ENCODE measurements at regions not wholly inside any gene's neighbourhood (a gene's known extent, or its start where the extent isn't known, plus 50 kb on each side); places are given as distances from the start of the nearest gene placed in this dataset.
"Not testable (repeated sequence)": the region's sequence is repeated elsewhere in the genome, so short reads cannot be mapped to it uniquely, and the experiment has no call there.

- no peaks in the 10 kb centered on the region for H3K9me3 ChIP-seq (ENCODE audit: low read length)
- no peaks in the 10 kb centered on the region for H3K36me3 ChIP-seq (ENCODE audit: insufficient read depth, low read length)
- H3K9ac ChIP-seq (ENCODE audit: low read length) = no peak overlapping the region
- no peak overlapping the region for H3K27ac ChIP-seq (ENCODE audit: low read depth, low read length)
- no peaks in the 10 kb centered on the region for H3K27me3 ChIP-seq (ENCODE audit: control insufficient read depth in 1 of 2, insufficient read depth in 2 of 2, low read length in 2 of 2)
- peaks cover 13% of the 10 kb centered on the region for H3K4me1 ChIP-seq (ENCODE audit: insufficient read depth, low read length)
- H3K4me3 ChIP-seq (ENCODE audit: low read depth in 1 of 2, low read length in 2 of 2) = no peak overlapping the region
These were observed 264.1 kb upstream of the MEIS1 start for GRCh38 chr2:66170744-66171330.

- Histone ChIP-seq H3K4me3 (ENCODE audit: low read depth in 1 of 2, low read length in 2 of 2) (no peak overlapping the region), H3K27me3 (ENCODE audit: control insufficient read depth in 1 of 2, insufficient read depth in 2 of 2, low read length in 2 of 2) (no peaks in the 10 kb centered on the region), H3K4me1 (ENCODE audit: insufficient read depth, low read length) (peaks cover 13% of the 10 kb centered on the region), H3K27ac (ENCODE audit: low read depth, low read length) (no peak overlapping the region), H3K9ac (ENCODE audit: low read length) (no peak overlapping the region), H3K36me3 (ENCODE audit: insufficient read depth, low read length) (no peaks in the 10 kb centered on the region), H3K9me3 (ENCODE audit: low read length) (no peaks in the 10 kb centered on the region)
These were observed 265.8 kb upstream of the MEIS1 start for GRCh38 chr2:66169076-66169475.

- no peak overlapping the region for H3K9ac ChIP-seq (ENCODE audit: low read length)
- no peak overlapping the region for H3K4me3 ChIP-seq (ENCODE audit: low read depth in 1 of 2, low read length in 2 of 2)
- no peaks in the 10 kb centered on the region for H3K9me3 ChIP-seq (ENCODE audit: low read length)
- H3K4me1 ChIP-seq (ENCODE audit: insufficient read depth, low read length) = no peaks in the 10 kb centered on the region
- no peak overlapping the region for H3K27ac ChIP-seq (ENCODE audit: low read depth, low read length)
- no peaks in the 10 kb centered on the region for H3K27me3 ChIP-seq (ENCODE audit: control insufficient read depth in 1 of 2, insufficient read depth in 2 of 2, low read length in 2 of 2)
- H3K36me3 ChIP-seq (ENCODE audit: insufficient read depth, low read length) = no peaks in the 10 kb centered on the region
These were observed 270.5 kb upstream of the MEIS1 start for GRCh38 chr2:66164470-66164869.

- no peak overlapping the region for H3K27ac ChIP-seq (ENCODE audit: low read depth, low read length)
- H3K9me3 ChIP-seq (ENCODE audit: low read length) = no peaks in the 10 kb centered on the region
- no peak overlapping the region for H3K4me3 ChIP-seq (ENCODE audit: low read depth in 1 of 2, low read length in 2 of 2)
- no peaks in the 10 kb centered on the region for H3K27me3 ChIP-seq (ENCODE audit: control insufficient read depth in 1 of 2, insufficient read depth in 2 of 2, low read length in 2 of 2)
- no peaks in the 10 kb centered on the region for H3K36me3 ChIP-seq (ENCODE audit: insufficient read depth, low read length)
- H3K9ac ChIP-seq (ENCODE audit: low read length) = no peak overlapping the region
- no peaks in the 10 kb centered on the region for H3K4me1 ChIP-seq (ENCODE audit: insufficient read depth, low read length)
These were observed 278.8 kb upstream of the MEIS1 start for GRCh38 chr2:66156171-66156570.

- Histone ChIP-seq H3K27me3 (ENCODE audit: control insufficient read depth in 1 of 2, insufficient read depth in 2 of 2, low read length in 2 of 2) (no peaks in the 10 kb centered on the region), H3K4me3 (ENCODE audit: low read depth in 1 of 2, low read length in 2 of 2) (no peak overlapping the region), H3K27ac (ENCODE audit: low read depth, low read length) (no peak overlapping the region), H3K36me3 (ENCODE audit: insufficient read depth, low read length) (no peaks in the 10 kb centered on the region), H3K9me3 (ENCODE audit: low read length) (no peaks in the 10 kb centered on the region), H3K4me1 (ENCODE audit: insufficient read depth, low read length) (no peaks in the 10 kb centered on the region), H3K9ac (ENCODE audit: low read length) (no peak overlapping the region)
These were observed 281.0 kb upstream of the MEIS1 start for GRCh38 chr2:66153941-66154340.

GRCh38 chr2:66145490-66145889 lies 289.4 kb upstream of the MEIS1 start:
- Histone ChIP-seq H3K36me3 (ENCODE audit: insufficient read depth, low read length) (no peaks in the 10 kb centered on the region), H3K9me3 (ENCODE audit: low read length) (no peaks in the 10 kb centered on the region), H3K4me3 (ENCODE audit: low read depth in 1 of 2, low read length in 2 of 2) (no peak overlapping the region), H3K27me3 (ENCODE audit: control insufficient read depth in 1 of 2, insufficient read depth in 2 of 2, low read length in 2 of 2) (no peaks in the 10 kb centered on the region), H3K9ac (ENCODE audit: low read length) (no peak overlapping the region), H3K27ac (ENCODE audit: low read depth, low read length) (no peak overlapping the region), H3K4me1 (ENCODE audit: insufficient read depth, low read length) (no peaks in the 10 kb centered on the region)

GRCh38 chr2:66144324-66144723 lies 290.6 kb upstream of the MEIS1 start:
- not testable (repeated sequence) for H3K4me1 ChIP-seq (ENCODE audit: insufficient read depth, low read length); H3K36me3 ChIP-seq (ENCODE audit: insufficient read depth, low read length); H3K27me3 ChIP-seq (ENCODE audit: control insufficient read depth in 1 of 2, insufficient read depth in 2 of 2, low read length in 2 of 2); H3K9ac ChIP-seq (ENCODE audit: low read length); H3K4me3 ChIP-seq (ENCODE audit: low read depth in 1 of 2, low read length in 2 of 2); H3K27ac ChIP-seq (ENCODE audit: low read depth, low read length); H3K9me3 ChIP-seq (ENCODE audit: low read length)

GRCh38 chr2:66137606-66138130 lies 297.3 kb upstream of the MEIS1 start:
- H3K4me3 ChIP-seq (ENCODE audit: low read depth in 1 of 2, low read length in 2 of 2) = no peak overlapping the region
- no peaks in the 10 kb centered on the region for H3K4me1 ChIP-seq (ENCODE audit: insufficient read depth, low read length)
- H3K36me3 ChIP-seq (ENCODE audit: insufficient read depth, low read length) = no peaks in the 10 kb centered on the region

GRCh38 chr2:66134138-66134701 lies 300.7 kb upstream of the MEIS1 start:
- Histone ChIP-seq H3K9ac (ENCODE audit: low read length) (no peak overlapping the region), H3K9me3 (ENCODE audit: low read length) (no peaks in the 10 kb centered on the region), H3K27ac (ENCODE audit: low read depth, low read length) (no peak overlapping the region), H3K4me3 (ENCODE audit: low read depth in 1 of 2, low read length in 2 of 2) (no peak overlapping the region), H3K27me3 (ENCODE audit: control insufficient read depth in 1 of 2, insufficient read depth in 2 of 2, low read length in 2 of 2) (no peaks in the 10 kb centered on the region), H3K4me1 (ENCODE audit: insufficient read depth, low read length) (no peaks in the 10 kb centered on the region), H3K36me3 (ENCODE audit: insufficient read depth, low read length) (no peaks in the 10 kb centered on the region)

More at GRCh38 chr2:66137606-66138130, 297.3 kb upstream of the MEIS1 start:
- Histone ChIP-seq H3K27ac (ENCODE audit: low read depth, low read length) (no peak overlapping the region), H3K9ac (ENCODE audit: low read length) (no peak overlapping the region), H3K9me3 (ENCODE audit: low read length) (no peaks in the 10 kb centered on the region), H3K27me3 (ENCODE audit: control insufficient read depth in 1 of 2, insufficient read depth in 2 of 2, low read length in 2 of 2) (no peaks in the 10 kb centered on the region)

- no peak overlapping the region for H3K9ac ChIP-seq (ENCODE audit: low read length)
- H3K9me3 ChIP-seq (ENCODE audit: low read length) = no peaks in the 10 kb centered on the region
- H3K27ac ChIP-seq (ENCODE audit: low read depth, low read length) = no peak overlapping the region
These were observed 307.3 kb upstream of the MEIS1 start for GRCh38 chr2:66127656-66128055.

GRCh38 chr2:66127061-66127460 lies 307.9 kb upstream of the MEIS1 start:
- Histone ChIP-seq H3K9me3 (ENCODE audit: low read length) (no peaks in the 10 kb centered on the region), H3K27me3 (ENCODE audit: control insufficient read depth in 1 of 2, insufficient read depth in 2 of 2, low read length in 2 of 2) (no peaks in the 10 kb centered on the region), H3K27ac (ENCODE audit: low read depth, low read length) (no peak overlapping the region), H3K9ac (ENCODE audit: low read length) (no peak overlapping the region), H3K4me3 (ENCODE audit: low read depth in 1 of 2, low read length in 2 of 2) (no peak overlapping the region), H3K36me3 (ENCODE audit: insufficient read depth, low read length) (no peaks in the 10 kb centered on the region), H3K4me1 (ENCODE audit: insufficient read depth, low read length) (no peaks in the 10 kb centered on the region)

More at GRCh38 chr2:66127656-66128055, 307.3 kb upstream of the MEIS1 start:
- Histone ChIP-seq H3K36me3 (ENCODE audit: insufficient read depth, low read length) (no peaks in the 10 kb centered on the region), H3K27me3 (ENCODE audit: control insufficient read depth in 1 of 2, insufficient read depth in 2 of 2, low read length in 2 of 2) (no peaks in the 10 kb centered on the region), H3K4me3 (ENCODE audit: low read depth in 1 of 2, low read length in 2 of 2) (no peak overlapping the region), H3K4me1 (ENCODE audit: insufficient read depth, low read length) (no peaks in the 10 kb centered on the region)

- Histone ChIP-seq H3K9ac (ENCODE audit: low read length) (no peak overlapping the region), H3K4me1 (ENCODE audit: insufficient read depth, low read length) (no peaks in the 10 kb centered on the region), H3K4me3 (ENCODE audit: low read depth in 1 of 2, low read length in 2 of 2) (no peak overlapping the region), H3K9me3 (ENCODE audit: low read length) (no peaks in the 10 kb centered on the region), H3K36me3 (ENCODE audit: insufficient read depth, low read length) (no peaks in the 10 kb centered on the region), H3K27me3 (ENCODE audit: control insufficient read depth in 1 of 2, insufficient read depth in 2 of 2, low read length in 2 of 2) (no peaks in the 10 kb centered on the region), H3K27ac (ENCODE audit: low read depth, low read length) (no peak overlapping the region)
These were observed 309.0 kb upstream of the MEIS1 start for GRCh38 chr2:66125951-66126350.

Measured in muscle layer of colon (tissue), 2 donors.